Peyer's patch (tissue), 4 donors: ENCODE measurements at regions not wholly inside any gene's neighbourhood (a gene's known extent, or its start where the extent isn't known, plus 50 kb on each side); places are given as distances from the start of the nearest gene placed in this dataset.

Source experiments
- DNase-seq, 3 donors: peaks; one replicate each; pipeline ENCODE4 v3.0.0-alpha.2; 2017 to 2019
- H3K27ac ChIP-seq, 4 donors: fragments of 200-600 bp; sonication (generic); one replicate each; pipeline ENCODE4 v1.5.1; 2016 to 2019
- H3K27me3 ChIP-seq, 2 donors: fragments of 200-600 bp; sonication (generic); one replicate each; pipeline ENCODE4 v1.5.1; 2019
- H3K36me3 ChIP-seq, 3 donors: fragments of 200-600 bp; sonication (generic); one replicate each; pipeline ENCODE4 v1.5.1; 2016 to 2019
- H3K4me1 ChIP-seq, 4 donors: fragments of 200-600 bp; sonication (generic); one replicate each; pipeline ENCODE4 v1.5.1; 2016 to 2019
- H3K4me3 ChIP-seq, 4 donors: fragments of 200-600 bp; sonication (generic); 1 replicate in 3 of 4; 2 replicates in 1 of 4; pipeline ENCODE4 v1.5.1; 2016 to 2019; ENCODE audit warnings: mild to moderate bottlenecking in 1 of 4
- H3K9me3 ChIP-seq, 4 donors: fragments of 200-600 bp; sonication (generic); one replicate each; pipeline ENCODE4 v1.5.1; 2016 to 2019; ENCODE audit warnings: mild to moderate bottlenecking in 1 of 4
- POLR2A ChIP-seq, 2 donors: fragments of 450-650 bp; IDR thresholded peaks; one replicate each; pipeline ENCODE4 v1.5.1; 2017; ENCODE audit warnings: antibody characterized with exemption in 2 of 2, mild to moderate bottlenecking in 2 of 2, moderate library complexity in 2 of 2
- TF ChIP-seq, protein P1 (sequence below), 6 experiments: fragments of 450-650 bp in 4 of 6; fragments of 200-600 bp in 2 of 6; sonication (generic) in 1 of 6; IDR thresholded peaks; one replicate each; pipeline ENCODE4 v1.5.1; 2017 to 2019; ENCODE audit warnings: antibody characterized with exemption in 6 of 6, mild to moderate bottlenecking in 3 of 6, moderate library complexity in 1 of 6

DNA sequence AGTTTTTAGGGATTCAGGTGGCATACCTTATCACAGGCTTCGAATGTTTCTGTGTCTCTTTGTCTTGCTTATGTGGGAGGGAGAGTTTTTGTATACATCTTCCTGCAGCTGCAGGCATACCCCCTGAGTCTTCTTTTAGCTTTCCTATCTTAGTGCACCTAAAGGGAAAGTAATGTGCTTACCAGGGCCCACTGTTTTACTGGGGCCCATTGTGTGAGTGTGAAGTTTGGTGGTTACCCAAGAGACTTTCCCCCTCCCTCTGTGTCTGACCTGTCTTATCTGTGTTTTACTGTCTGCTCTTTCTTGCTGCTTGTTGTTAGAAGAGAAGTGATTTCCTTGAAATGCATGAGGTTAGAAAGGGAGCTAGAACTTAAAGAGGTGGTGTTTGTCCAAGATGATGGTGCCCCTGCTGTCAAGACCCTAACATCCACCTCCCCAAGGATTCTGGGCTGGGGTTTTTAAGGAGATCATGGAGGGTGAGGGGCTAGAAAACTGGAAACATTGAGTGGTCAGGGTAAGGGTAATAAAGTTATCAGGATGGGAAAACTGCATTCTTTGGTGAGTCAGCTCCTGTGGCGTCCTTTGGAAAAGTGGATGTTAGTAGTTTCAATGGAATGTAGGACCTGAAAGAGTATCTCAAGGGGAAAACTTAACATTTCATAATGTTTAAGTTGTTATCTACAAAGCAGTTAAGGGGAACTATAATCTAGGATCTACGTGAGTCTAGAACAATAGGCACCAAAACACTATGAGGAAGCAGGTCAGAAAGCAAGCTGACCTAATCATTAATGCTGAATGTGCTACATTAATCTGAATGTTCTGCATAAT, 583.5 kb upstream of the TUSC1 start:
- no peak overlapping the region for H3K4me3 ChIP-seq
- H3K9me3 ChIP-seq: no peaks in the 10 kb centered on the region
- H3K4me1 ChIP-seq: no peaks in the 10 kb centered on the region
- H3K27me3 ChIP-seq: no peaks in the 10 kb centered on the region
- no peaks in the 10 kb centered on the region for H3K36me3 ChIP-seq
- TF ChIP-seq, protein P1, sequence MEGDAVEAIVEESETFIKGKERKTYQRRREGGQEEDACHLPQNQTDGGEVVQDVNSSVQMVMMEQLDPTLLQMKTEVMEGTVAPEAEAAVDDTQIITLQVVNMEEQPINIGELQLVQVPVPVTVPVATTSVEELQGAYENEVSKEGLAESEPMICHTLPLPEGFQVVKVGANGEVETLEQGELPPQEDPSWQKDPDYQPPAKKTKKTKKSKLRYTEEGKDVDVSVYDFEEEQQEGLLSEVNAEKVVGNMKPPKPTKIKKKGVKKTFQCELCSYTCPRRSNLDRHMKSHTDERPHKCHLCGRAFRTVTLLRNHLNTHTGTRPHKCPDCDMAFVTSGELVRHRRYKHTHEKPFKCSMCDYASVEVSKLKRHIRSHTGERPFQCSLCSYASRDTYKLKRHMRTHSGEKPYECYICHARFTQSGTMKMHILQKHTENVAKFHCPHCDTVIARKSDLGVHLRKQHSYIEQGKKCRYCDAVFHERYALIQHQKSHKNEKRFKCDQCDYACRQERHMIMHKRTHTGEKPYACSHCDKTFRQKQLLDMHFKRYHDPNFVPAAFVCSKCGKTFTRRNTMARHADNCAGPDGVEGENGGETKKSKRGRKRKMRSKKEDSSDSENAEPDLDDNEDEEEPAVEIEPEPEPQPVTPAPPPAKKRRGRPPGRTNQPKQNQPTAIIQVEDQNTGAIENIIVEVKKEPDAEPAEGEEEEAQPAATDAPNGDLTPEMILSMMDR (IDR thresholded peaks at IDR 0.05): no peak
- no peak for TF ChIP-seq POLR2A (IDR thresholded peaks at IDR 0.05)
- DNase-seq: no peak
- no peak overlapping the region for H3K27ac ChIP-seq

GRCh38 chr9:26260238-26260637, 582.0 kb upstream of the TUSC1 start:
- TF ChIP-seq, protein P1 (IDR thresholded peaks at IDR 0.05): no peak
- no peak for TF ChIP-seq POLR2A (IDR thresholded peaks at IDR 0.05)
- H3K27ac ChIP-seq: no peak overlapping the region
- H3K4me3 ChIP-seq: no peak overlapping the region
- H3K4me1 ChIP-seq: no peaks in the 10 kb centered on the region
- H3K9me3 ChIP-seq: no peaks in the 10 kb centered on the region
- no peaks in the 10 kb centered on the region for H3K36me3 ChIP-seq
- no peaks in the 10 kb centered on the region for H3K27me3 ChIP-seq
- no peak for DNase-seq

DNA sequence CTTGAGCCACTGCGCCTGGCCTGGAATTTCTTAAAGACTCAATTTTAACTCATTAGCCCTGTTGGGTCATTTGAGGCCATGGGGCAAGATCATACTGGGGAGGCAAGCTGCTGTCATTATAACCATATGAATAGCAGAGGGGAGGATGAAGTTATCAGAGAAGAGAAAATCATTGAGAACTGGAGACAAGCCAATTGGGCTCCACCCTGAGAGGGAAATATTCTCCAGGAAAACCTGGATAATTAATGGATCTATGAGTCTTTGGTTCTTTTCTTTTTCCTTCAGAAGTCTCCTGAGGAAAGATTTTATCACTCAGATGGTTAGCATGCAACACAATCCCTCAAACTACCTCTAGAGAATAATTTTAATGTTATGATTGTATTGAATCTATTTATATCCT, 569.6 kb upstream of the TUSC1 start:
- no peaks in the 10 kb centered on the region for H3K4me1 ChIP-seq
- H3K27ac ChIP-seq: no peak overlapping the region
- TF ChIP-seq, protein P1 (IDR thresholded peaks at IDR 0.05): no peak
- TF ChIP-seq POLR2A (IDR thresholded peaks at IDR 0.05): no peak
- H3K4me3 ChIP-seq: no peak overlapping the region
- no peaks in the 10 kb centered on the region for H3K36me3 ChIP-seq
- no peak for DNase-seq
- H3K27me3 ChIP-seq: no peaks in the 10 kb centered on the region
- H3K9me3 ChIP-seq: no peaks in the 10 kb centered on the region

- DNase-seq: no peak
- no peaks in the 10 kb centered on the region for H3K36me3 ChIP-seq
- no peak overlapping the region for H3K27ac ChIP-seq
- H3K9me3 ChIP-seq: no peaks in the 10 kb centered on the region
- no peaks in the 10 kb centered on the region for H3K27me3 ChIP-seq
- H3K4me1 ChIP-seq: no peaks in the 10 kb centered on the region
- H3K4me3 ChIP-seq: no peak overlapping the region
- TF ChIP-seq, protein P1 (IDR thresholded peaks at IDR 0.05): no peak
- TF ChIP-seq POLR2A (IDR thresholded peaks at IDR 0.05): no peak
Observed at GRCh38 chr9:26244661-26245451, 566.6 kb upstream of the TUSC1 start.

DNA sequence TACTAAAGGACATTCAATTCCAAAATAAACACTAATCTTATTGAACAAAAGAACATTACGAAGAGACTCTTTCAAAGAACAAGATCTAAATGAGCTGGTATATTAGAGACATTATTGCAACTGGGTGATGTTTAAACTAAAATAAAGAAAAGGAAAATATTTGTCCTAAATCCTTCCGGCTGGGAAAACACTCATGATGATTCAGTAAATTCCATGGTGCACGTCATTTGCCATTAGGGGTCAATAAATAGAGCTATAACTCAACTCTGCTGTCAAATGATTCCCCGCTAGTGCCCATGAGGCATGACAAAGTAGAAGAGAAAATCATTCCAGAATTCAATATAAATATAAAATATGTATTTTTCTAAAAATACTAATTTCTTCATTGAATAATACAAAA, 565.5 kb upstream of the TUSC1 start:
- no peaks in the 10 kb centered on the region for H3K9me3 ChIP-seq
- no peaks in the 10 kb centered on the region for H3K27me3 ChIP-seq
- no peak overlapping the region for H3K27ac ChIP-seq
- no peaks in the 10 kb centered on the region for H3K4me1 ChIP-seq
- TF ChIP-seq POLR2A (IDR thresholded peaks at IDR 0.05): no peak
- TF ChIP-seq, protein P1 (IDR thresholded peaks at IDR 0.05): no peak
- H3K4me3 ChIP-seq: no peak overlapping the region
- no peak for DNase-seq
- no peaks in the 10 kb centered on the region for H3K36me3 ChIP-seq
